HepG2 (cell line): ENCODE measurements at regions not wholly inside any gene's neighbourhood (a gene's known extent, or its start where the extent isn't known, plus 50 kb on each side); places are given as distances from the start of the nearest gene placed in this dataset.

Experiments used
- ATAC-seq: fragments of 200-7000 bp; cut with Tn5 transposase; 3 replicates; pipeline ENCODE4 v1.9.1; 2020; ENCODE audit warnings: mild to moderate bottlenecking, moderate library complexity
- BruUV-seq: library from RNA; stranded (reverse); fragments of 400-500 nt; replicated peaks from 2 replicates; lab custom pipeline; 2021; lab: Mats Ljungman, UMichigan
- CTCF ChIA-PET: fragments of 300-600 bp; formaldehyde crosslinking; extraction: SDS; loops from one replicate; lab custom pipeline; 2021; ENCODE audit warnings: low total read pairs, inconsistent platforms, low intra/inter-chr PET ratio; lab: Yijun Ruan, JAX
- POLR2A ChIA-PET: fragments of 350-600 bp; sonication (Branson Sonifier 250); formaldehyde crosslinking; loops from one replicate; lab custom pipeline; 2020; ENCODE audit warnings: antibody characterized with exemption, inconsistent platforms; lab: Yijun Ruan, JAX
- DNase-seq: peaks from one replicate; pipeline ENCODE4 v3.0.0-alpha.2; 2015; ENCODE audit warnings: low spot score
- FAIRE-seq: peaks from 3 replicates; lab custom pipeline; 2011; peaks lifted over from hg19 to GRCh38; lab: Jason Lieb, UNC
- H2AFZ ChIP-seq: one replicate; pipeline ENCODE4 v1.6.1; 2011; ENCODE audit warnings: low read length, inconsistent platforms
- H3K27ac ChIP-seq: fragments of 300-600 bp; 3 replicates; pipeline ENCODE4 v1.8.0; 2011; ENCODE audit warnings: mixed run types, mild to moderate bottlenecking, mixed read lengths, low read length, inconsistent platforms; ENCODE audit not compliant: insufficient read depth; ENCODE audit errors: extremely low read length
- H3K27me3 ChIP-seq, 2 experiments: fragments of 200-600 bp in 1 of 2; 2 replicates in 1 of 2; 3 replicates in 1 of 2; pipeline versions ENCODE4 v1.6.0 to v1.8.0; 2011; ENCODE audit warnings: low read length in 2 of 2, mild to moderate bottlenecking in 2 of 2, moderate library complexity in 2 of 2, inconsistent platforms in 1 of 2; ENCODE audit not compliant: insufficient read depth in 2 of 2, control insufficient read depth in 1 of 2
- H3K36me3 ChIP-seq, 2 experiments: fragments of 200-600 bp in 1 of 2; replicated peaks in 1 of 2; 2 replicates in 1 of 2; 3 replicates in 1 of 2; pipeline versions ENCODE4 v1.5.1 to v1.8.0; 2011; ENCODE audit warnings: low read length in 2 of 2, inconsistent platforms in 1 of 2; ENCODE audit not compliant: insufficient read depth in 2 of 2, control insufficient read depth in 1 of 2
- H3K4me1 ChIP-seq: 2 replicates; pipeline ENCODE4 v1.5.1; 2012; ENCODE audit warnings: low read length, inconsistent platforms; ENCODE audit not compliant: insufficient read depth
- H3K4me2 ChIP-seq: 2 replicates; pipeline ENCODE4 v1.6.0; 2011; ENCODE audit warnings: low read depth, low read length, inconsistent platforms
- H3K4me3 ChIP-seq, 3 experiments: fragments of 200-600 bp in 1 of 3; sonication (generic), shearing (Covaris generic) in 1 of 3; replicated peaks in 1 of 3; 2 replicates each; pipeline ENCODE4 v1.5.1; 2011 to 2016; ENCODE audit warnings: low read length in 3 of 3, inconsistent platforms in 2 of 3, low read depth in 2 of 3, mild to moderate bottlenecking in 2 of 3, control low read depth in 1 of 3, mixed read lengths in 1 of 3; ENCODE audit not compliant: insufficient read depth in 1 of 3
- H3K79me2 ChIP-seq: one replicate; pipeline ENCODE4 v1.6.1; 2011; ENCODE audit warnings: low read length, inconsistent platforms; ENCODE audit not compliant: insufficient read depth
- H3K9ac ChIP-seq: 2 replicates; pipeline ENCODE4 v1.6.0; 2011; ENCODE audit warnings: mild to moderate bottlenecking, low read depth, low read length, inconsistent platforms; ENCODE audit not compliant: insufficient read depth
- H3K9me3 ChIP-seq: 2 replicates; pipeline ENCODE4 v1.5.1; 2012; ENCODE audit warnings: mild to moderate bottlenecking, low read length
- H4K20me1 ChIP-seq: 2 replicates; pipeline ENCODE4 v1.6.0; 2011; ENCODE audit warnings: inconsistent platforms, mild to moderate bottlenecking, low read length, moderate library complexity; ENCODE audit not compliant: insufficient read depth
- CBX1 ChIP-seq: IDR thresholded peaks from one replicate; pipeline ENCODE4 v1.6.1; 2016; ENCODE audit warnings: antibody characterized with exemption, low read depth
- FLYWCH1 ChIP-seq: sonication (generic); formaldehyde crosslinking; IDR thresholded peaks from 2 replicates; pipeline ENCODE4 v1.8.1; 2023; ENCODE audit warnings: mild to moderate bottlenecking, missing genetic modification reagents
- FOXJ3 ChIP-seq: sonication (generic); formaldehyde crosslinking; IDR thresholded peaks from 2 replicates; pipeline ENCODE4 v1.4.0; 2020; ENCODE audit warnings: missing genetic modification reagents, mild to moderate bottlenecking, borderline replicate concordance
- MED8 ChIP-seq: sonication (generic); formaldehyde crosslinking; IDR thresholded peaks from 2 replicates; pipeline ENCODE4 v1.8.1; 2023; ENCODE audit warnings: mild to moderate bottlenecking, missing genetic modification reagents; ENCODE audit not compliant: insufficient replicate concordance
- NRL ChIP-seq: sonication (generic); formaldehyde crosslinking; IDR thresholded peaks from 2 replicates; pipeline ENCODE4 v1.5.0; 2020; ENCODE audit warnings: missing genetic modification reagents, mild to moderate bottlenecking, moderate library complexity, borderline replicate concordance
- ZNF552 ChIP-seq: sonication (generic); formaldehyde crosslinking; IDR thresholded peaks from 2 replicates; pipeline ENCODE4 v1.9.0; 2022; ENCODE audit warnings: missing genetic modification reagents, mild to moderate bottlenecking, borderline replicate concordance
- WGBS: methylation state at CpG from one replicate; pipeline ENCODE4 v1.1.6; 2017; ENCODE audit warnings: low lambda C conversion rate; 5-methylcytosine and 5-hydroxymethylcytosine counted together
- in situ Hi-C: cut with HindIII; loops from 2 replicates; pipeline ENCODE4 v1.10.0; 2017; ENCODE audit warnings: low pct_unique_long_range_greater_than_20kb; ENCODE audit not compliant: extremely low pct_ligation_motif_present
- intact Hi-C: fragments of 100-400 bp; cut with micrococcal nuclease; formaldehyde crosslinking; loops from one replicate; pipeline ENCODE4 v1.10.0; 2022; ENCODE audit not compliant: unreplicated experiment
- TF ChIP-seq, protein P1 (sequence below): IDR thresholded peaks from 2 replicates; pipeline ENCODE4 v1.4.0; 2020; ENCODE audit warnings: mild to moderate bottlenecking, missing genetic modification reagents
- TF ChIP-seq, protein P2 (sequence below): IDR thresholded peaks from 2 replicates; pipeline ENCODE4 v1.6.1; 2016; ENCODE audit warnings: low read depth, borderline replicate concordance
- TF ChIP-seq, protein P3 (sequence below): sonication (generic); IDR thresholded peaks from 2 replicates; pipeline ENCODE4 v1.6.1; 2016; ENCODE audit warnings: low read depth, borderline replicate concordance

DNA sequence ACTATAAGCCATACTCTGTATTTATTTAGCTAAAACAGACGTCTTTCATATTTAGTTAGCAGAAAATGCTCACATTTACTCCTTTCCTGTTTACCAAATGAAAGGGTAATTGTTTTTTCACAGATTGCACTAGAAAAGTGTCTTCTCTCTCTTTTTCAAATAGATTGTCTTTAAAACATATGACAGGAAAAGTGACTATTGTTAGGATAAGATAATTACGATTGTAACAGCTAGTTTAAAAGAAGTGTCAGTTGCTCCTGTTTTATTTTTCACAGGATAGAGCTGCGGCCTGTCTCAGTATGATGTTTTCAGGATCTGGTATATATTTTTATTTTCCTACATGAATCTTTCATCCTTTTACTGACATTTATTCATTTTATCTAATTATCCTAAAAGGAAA lies 353.5 kb downstream of the FBXO8 start:
- no peak overlapping the region for H3K9ac ChIP-seq
- no peaks in the 10 kb centered on the region for H3K9me3 ChIP-seq
- no peaks in the 10 kb centered on the region for H3K27me3 ChIP-seq
- WGBS: 2% methylated on average over 3 of the region's 3 CpGs
- BruUV-seq: no TSS peak
- FAIRE-seq: no peak
- no peak overlapping the region for H3K4me3 ChIP-seq
- no peaks in the 10 kb centered on the region for H3K4me1 ChIP-seq
- H3K36me3 ChIP-seq: no peaks in the 10 kb centered on the region
- TF ChIP-seq FLYWCH1 (CRISPR knock-in tag): no peak
- TF ChIP-seq, protein P1, sequence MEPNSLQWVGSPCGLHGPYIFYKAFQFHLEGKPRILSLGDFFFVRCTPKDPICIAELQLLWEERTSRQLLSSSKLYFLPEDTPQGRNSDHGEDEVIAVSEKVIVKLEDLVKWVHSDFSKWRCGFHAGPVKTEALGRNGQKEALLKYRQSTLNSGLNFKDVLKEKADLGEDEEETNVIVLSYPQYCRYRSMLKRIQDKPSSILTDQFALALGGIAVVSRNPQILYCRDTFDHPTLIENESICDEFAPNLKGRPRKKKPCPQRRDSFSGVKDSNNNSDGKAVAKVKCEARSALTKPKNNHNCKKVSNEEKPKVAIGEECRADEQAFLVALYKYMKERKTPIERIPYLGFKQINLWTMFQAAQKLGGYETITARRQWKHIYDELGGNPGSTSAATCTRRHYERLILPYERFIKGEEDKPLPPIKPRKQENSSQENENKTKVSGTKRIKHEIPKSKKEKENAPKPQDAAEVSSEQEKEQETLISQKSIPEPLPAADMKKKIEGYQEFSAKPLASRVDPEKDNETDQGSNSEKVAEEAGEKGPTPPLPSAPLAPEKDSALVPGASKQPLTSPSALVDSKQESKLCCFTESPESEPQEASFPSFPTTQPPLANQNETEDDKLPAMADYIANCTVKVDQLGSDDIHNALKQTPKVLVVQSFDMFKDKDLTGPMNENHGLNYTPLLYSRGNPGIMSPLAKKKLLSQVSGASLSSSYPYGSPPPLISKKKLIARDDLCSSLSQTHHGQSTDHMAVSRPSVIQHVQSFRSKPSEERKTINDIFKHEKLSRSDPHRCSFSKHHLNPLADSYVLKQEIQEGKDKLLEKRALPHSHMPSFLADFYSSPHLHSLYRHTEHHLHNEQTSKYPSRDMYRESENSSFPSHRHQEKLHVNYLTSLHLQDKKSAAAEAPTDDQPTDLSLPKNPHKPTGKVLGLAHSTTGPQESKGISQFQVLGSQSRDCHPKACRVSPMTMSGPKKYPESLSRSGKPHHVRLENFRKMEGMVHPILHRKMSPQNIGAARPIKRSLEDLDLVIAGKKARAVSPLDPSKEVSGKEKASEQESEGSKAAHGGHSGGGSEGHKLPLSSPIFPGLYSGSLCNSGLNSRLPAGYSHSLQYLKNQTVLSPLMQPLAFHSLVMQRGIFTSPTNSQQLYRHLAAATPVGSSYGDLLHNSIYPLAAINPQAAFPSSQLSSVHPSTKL (CRISPR knock-in tag): no peak
- TF ChIP-seq NRL (CRISPR knock-in tag): no peak
- no peak for TF ChIP-seq ZNF552 (CRISPR knock-in tag)
- TF ChIP-seq FOXJ3: no peak
- TF ChIP-seq, protein P2, sequence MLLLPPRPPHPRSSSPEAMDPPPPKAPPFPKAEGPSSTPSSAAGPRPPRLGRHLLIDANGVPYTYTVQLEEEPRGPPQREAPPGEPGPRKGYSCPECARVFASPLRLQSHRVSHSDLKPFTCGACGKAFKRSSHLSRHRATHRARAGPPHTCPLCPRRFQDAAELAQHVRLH (CRISPR knock-in tag): no peak
- TF ChIP-seq, protein P3, sequence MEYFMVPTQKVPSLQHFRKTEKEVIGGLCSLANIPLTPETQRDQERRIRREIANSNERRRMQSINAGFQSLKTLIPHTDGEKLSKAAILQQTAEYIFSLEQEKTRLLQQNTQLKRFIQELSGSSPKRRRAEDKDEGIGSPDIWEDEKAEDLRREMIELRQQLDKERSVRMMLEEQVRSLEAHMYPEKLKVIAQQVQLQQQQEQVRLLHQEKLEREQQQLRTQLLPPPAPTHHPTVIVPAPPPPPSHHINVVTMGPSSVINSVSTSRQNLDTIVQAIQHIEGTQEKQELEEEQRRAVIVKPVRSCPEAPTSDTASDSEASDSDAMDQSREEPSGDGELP: no peak
- no peak for TF ChIP-seq CBX1
- no peak for TF ChIP-seq MED8 (CRISPR knock-in tag)
- TF ChIP-seq, all 625 proteins: peak for 0
- ChIA-PET CTCF (no interaction called here), POLR2A (no interaction called here)
- ATAC-seq (no peak), DNase-seq (no peak)
- Histone ChIP-seq H2AFZ (no peak overlapping the region), H4K20me1 (no peaks in the 10 kb centered on the region), H3K4me2 (no peak overlapping the region), H3K79me2 (no peaks in the 10 kb centered on the region), H3K27ac (no peak overlapping the region)
- intact Hi-C loops (no loop called here), in situ Hi-C loops (no loop called here)
